ENCODE measurements at regions not wholly inside any gene's neighbourhood (a gene's known extent, or its start where the extent isn't known, plus 50 kb on each side); places are given as distances from the start of the nearest gene placed in this dataset.

DNA sequence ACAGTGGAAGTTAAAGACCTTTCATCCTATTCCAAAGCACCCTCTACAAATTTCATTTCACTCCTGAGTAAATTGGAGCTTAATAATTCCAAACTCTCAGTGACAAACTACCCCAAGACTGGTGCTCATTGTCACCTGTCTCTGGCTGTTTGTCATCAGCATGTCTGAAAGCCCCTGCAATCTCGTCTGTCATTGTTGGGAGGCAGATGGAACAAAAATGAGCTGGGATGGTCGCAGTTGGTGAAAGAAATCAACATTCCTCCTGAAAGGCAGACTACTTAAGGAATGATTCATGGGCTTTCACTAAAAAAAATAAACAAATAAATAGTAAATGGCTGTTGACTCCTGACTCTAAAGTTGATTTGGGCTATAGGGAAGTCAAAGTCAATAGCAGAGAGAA, 69.7 kb upstream of the PALS2 start:
- FAIRE-seq (no peak), DNase-seq (ENCODE audit: extremely low spot score, insufficient read length, low read depth) (no peak)

DNA sequence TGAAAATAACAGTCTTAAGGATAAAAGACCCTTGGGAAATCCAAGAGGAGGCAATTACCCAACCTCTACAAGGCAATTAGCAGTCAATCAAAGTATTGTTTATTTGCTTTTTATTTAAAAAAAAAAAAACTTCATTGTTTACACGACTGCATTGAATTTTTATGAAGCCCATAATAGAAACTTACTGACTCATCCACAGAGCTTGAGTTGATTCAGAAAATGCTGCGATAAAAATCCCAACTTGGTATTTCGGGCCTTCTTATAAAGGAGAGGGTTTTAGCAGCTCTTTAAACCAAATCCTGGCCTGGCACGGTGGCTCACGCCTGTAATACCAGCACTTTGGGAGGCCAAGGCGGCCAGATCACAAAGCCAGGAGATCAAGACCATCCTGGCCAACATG, 69.2 kb upstream of the PALS2 start:
- DNase-seq (ENCODE audit: extremely low spot score, insufficient read length, low read depth), result no peak
- no peak for FAIRE-seq

DNA sequence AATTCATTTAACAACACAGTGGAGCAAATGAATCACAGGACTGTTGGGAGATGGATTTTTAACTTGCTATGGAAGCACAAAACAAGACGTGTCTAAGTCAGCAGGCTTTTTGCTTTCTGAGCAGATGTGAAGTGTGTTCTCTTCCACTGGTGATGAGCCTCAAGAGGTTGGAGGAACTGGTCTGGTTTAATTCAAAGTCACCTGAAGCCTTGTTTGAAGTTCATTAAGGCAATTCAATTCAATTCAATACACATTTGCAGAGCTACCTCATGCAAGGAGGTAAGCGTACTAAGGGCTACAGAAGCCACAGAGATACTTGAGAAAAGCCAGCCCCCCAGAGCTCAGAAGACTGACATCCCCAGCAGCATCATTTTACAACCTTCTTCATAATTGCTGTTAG, 68.4 kb upstream of the PALS2 start:
- DNase-seq (ENCODE audit: extremely low spot score, insufficient read length, low read depth), result no peak
- FAIRE-seq, result no peak

DNA sequence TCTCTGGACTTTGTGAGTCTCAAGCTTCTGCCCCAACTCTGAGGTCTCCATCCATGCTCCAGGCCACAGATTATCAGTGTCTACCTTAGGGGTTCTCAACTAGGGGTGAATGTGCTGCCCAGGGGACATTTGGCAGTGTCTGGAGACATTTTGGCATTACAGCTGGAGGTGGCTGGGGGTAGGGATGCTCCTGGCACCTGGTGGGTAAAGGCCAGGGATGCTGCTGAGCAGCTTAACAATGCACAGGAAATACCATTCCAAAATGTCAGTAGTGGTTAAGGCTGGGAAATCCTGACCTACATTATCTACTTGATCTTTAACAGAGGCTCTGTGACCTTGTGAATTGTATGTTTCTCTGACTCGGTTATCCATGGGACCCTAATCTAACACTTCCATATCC, 67.3 kb upstream of the PALS2 start:
- no peak for DNase-seq (ENCODE audit: extremely low spot score, insufficient read length, low read depth)
- no peak for FAIRE-seq

DNA sequence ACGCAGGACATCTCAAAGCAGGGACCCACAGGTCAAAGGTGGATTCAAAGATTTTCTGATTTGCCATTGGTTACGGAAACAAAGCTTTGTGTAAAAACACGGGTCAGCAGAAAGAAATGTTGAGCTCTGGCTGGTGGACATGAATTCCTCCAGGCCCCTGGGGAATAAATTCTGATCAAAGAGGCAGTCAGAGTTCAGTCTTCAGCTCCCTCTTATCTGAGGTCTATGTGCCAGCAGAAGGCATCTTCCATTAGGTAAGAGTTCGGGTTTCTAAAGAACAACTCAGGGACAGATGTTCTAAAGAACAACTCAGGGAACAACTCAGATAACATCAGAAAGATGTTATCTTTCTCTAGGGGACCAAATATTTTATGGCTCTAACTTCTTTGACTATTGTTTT, 64.9 kb upstream of the PALS2 start:
- no peak for DNase-seq (ENCODE audit: extremely low spot score, insufficient read length, low read depth)
- no peak for FAIRE-seq

DNA sequence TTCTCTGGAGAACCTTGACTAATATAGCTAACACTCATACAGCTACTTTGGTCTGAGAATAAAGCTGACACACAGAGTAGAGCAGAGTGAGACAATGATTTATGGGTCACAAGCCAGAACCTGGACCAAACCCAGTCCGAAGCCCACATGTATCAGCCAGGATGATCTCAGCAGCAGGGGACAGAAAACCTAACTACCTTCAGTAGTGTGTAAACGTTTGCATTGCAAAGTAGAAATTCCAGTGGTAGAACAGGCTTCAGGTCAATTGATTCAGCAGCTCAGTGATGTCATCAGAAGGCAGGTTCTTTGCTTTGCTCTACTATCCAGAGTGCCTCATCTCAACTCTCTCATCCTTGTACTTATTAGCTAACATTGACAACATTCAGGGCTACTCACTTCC, 62.5 kb upstream of the PALS2 start:
- no peak for FAIRE-seq
- no peak for DNase-seq (ENCODE audit: extremely low spot score, insufficient read length, low read depth)

DNA sequence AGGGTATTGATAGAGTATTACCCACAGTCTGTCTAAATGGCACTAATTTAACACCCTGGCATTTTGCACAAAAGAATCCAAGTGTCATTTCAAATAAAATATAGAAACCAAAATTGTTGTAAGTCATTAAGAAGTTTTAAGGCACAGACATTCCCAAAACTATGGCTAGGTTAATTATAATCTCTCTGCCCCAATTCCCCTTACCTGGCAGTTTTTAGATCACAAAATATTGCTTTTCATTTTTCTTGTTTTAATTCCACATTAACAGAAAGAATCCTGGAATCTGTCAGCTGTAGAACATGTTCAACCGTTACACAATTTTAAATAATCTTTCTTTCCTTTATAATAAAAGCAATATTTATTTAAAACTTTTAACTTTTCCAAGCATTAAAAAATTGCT, 56.1 kb upstream of the PALS2 start:
- DNase-seq (ENCODE audit: extremely low spot score, insufficient read length, low read depth) (no peak), FAIRE-seq (no peak)

DNA sequence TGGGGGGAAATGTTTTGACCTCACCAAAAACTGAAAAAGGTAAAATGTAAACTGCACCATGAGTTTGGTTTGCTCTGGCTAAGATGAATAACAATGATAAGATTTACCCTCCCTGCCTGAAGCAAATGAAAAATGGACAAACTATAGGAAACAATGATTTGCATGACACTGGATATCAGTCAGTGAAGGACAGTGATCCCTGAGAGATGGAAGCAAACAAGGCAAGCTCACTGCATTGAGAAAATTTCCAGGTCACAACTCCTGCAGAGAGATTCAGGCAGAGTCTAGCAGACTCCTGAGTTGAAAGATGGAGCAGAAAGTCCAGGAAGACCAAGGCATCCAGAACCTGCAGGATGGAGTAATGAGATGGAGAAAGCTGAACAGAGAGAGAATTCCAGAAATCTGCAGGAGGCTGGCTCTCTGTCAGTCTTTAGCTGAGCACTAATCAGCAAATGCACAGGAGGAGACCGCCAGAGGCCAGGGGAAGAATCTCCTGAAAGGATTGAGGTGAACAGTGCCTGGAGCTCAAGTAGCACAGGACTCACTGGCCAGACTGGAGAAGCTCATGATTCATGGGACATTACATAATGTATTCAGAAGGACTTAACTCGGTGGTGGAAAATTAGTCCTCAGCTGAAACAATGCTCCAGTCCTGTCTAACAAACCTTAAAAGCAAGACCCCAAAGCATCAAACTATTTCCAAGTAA, 51.2 kb upstream of the PALS2 start:
- peak; percentile 36 for FAIRE-seq

More for the DNA sequence above, 51.2 kb upstream of the PALS2 start:
- no peak for DNase-seq (ENCODE audit: extremely low spot score, insufficient read length, low read depth)

Measured in GM18507 (cell line).